NCI-H774 (cell line): ENCODE measurements at regions not wholly inside any gene's neighbourhood (a gene's known extent, or its start where the extent isn't known, plus 50 kb on each side); places are given as distances from the start of the nearest gene placed in this dataset.

ENCODE experiments used
- DNase-seq: peaks from one replicate; lab custom pipeline; 2025; lab: John Stamatoyannopoulos, UW

GRCh38 chr5:167555565-167556166 lies 735.8 kb upstream of the WWC1 start:
- DNase-seq, result no peak

- no peak for DNase-seq
Observed at GRCh38 chr5:167557359-167557758, 734.1 kb upstream of the WWC1 start.

- no peak for DNase-seq
Observed at GRCh38 chr5:167561796-167562195, 729.6 kb upstream of the WWC1 start.

- DNase-seq, result no peak
Observed at GRCh38 chr5:167564275-167564674, 727.2 kb upstream of the WWC1 start.

GRCh38 chr5:167565189-167565954 lies 726.1 kb upstream of the WWC1 start:
- DNase-seq, result no peak

- no peak for DNase-seq
Observed at GRCh38 chr5:167570431-167570830, 721.0 kb upstream of the WWC1 start.

- no peak for DNase-seq
Observed at GRCh38 chr5:167571824-167572223, 719.6 kb upstream of the WWC1 start.

- no peak for DNase-seq
Observed at GRCh38 chr5:167573370-167574127, 717.9 kb upstream of the WWC1 start.

GRCh38 chr5:167574464-167574863 lies 717.0 kb upstream of the WWC1 start:
- DNase-seq, result no peak

GRCh38 chr5:167575330-167575729 lies 716.1 kb upstream of the WWC1 start:
- DNase-seq, result no peak

- no peak for DNase-seq
Observed at GRCh38 chr5:167576126-167576525, 715.3 kb upstream of the WWC1 start.

- no peak for DNase-seq
Observed at GRCh38 chr5:167576897-167577296, 714.5 kb upstream of the WWC1 start.

GRCh38 chr5:167577616-167578015 lies 713.8 kb upstream of the WWC1 start:
- no peak for DNase-seq

GRCh38 chr5:167578977-167579692 lies 712.3 kb upstream of the WWC1 start:
- DNase-seq, result no peak

- DNase-seq, result no peak
Observed at GRCh38 chr5:167579693-167580055, 711.8 kb upstream of the WWC1 start.

GRCh38 chr5:167580608-167581007 lies 710.8 kb upstream of the WWC1 start:
- no peak for DNase-seq

- no peak for DNase-seq
Observed at GRCh38 chr5:167582283-167582682, 709.2 kb upstream of the WWC1 start.

- DNase-seq, result no peak
Observed at GRCh38 chr5:167582886-167583285, 708.6 kb upstream of the WWC1 start.

GRCh38 chr5:167585184-167585583 lies 706.3 kb upstream of the WWC1 start:
- no peak for DNase-seq

GRCh38 chr5:167587772-167588437 lies 703.5 kb upstream of the WWC1 start:
- no peak for DNase-seq

GRCh38 chr5:167592114-167592513 lies 699.3 kb upstream of the WWC1 start:
- no peak for DNase-seq
